CD4-positive, alpha-beta T cell treated with Interleukin-6 at 100 ng/mL for 8 hours (primary cell): ENCODE measurements at regions not wholly inside any gene's neighbourhood (a gene's known extent, or its start where the extent isn't known, plus 50 kb on each side); places are given as distances from the start of the nearest gene placed in this dataset.
"Not testable (repeated sequence)": the region's sequence is repeated elsewhere in the genome, so short reads cannot be mapped to it uniquely, and the experiment has no call there.

Source experiments
- DNase-seq: peaks from one replicate; pipeline ENCODE4 v3.0.0-alpha.2; 2020; ENCODE audit warnings: mixed read lengths, low spot score

- DNase-seq: no peak
Observed at GRCh38 chr1:234960722-234961455, 167.7 kb downstream of the TOMM20 start.

- DNase-seq: no peak
Observed at GRCh38 chr1:234958706-234959657, 169.7 kb downstream of the TOMM20 start.

GRCh38 chr1:234958066-234958705 is 170.5 kb downstream of the TOMM20 start:
- no peak for DNase-seq

GRCh38 chr1:234957330-234958065 is 171.1 kb downstream of the TOMM20 start:
- DNase-seq: no peak

GRCh38 chr1:234956821-234957329 is 171.8 kb downstream of the TOMM20 start:
- DNase-seq: no peak

GRCh38 chr1:234955107-234955731 is 173.4 kb downstream of the TOMM20 start:
- DNase-seq: no peak

GRCh38 chr1:234954613-234955012 is 174.0 kb downstream of the TOMM20 start:
- DNase-seq: no peak

- DNase-seq: no peak
Observed at GRCh38 chr1:234953655-234954405, 174.8 kb downstream of the TOMM20 start.

- no peak for DNase-seq
Observed at GRCh38 chr1:234950598-234950997, 178.0 kb downstream of the TOMM20 start.

GRCh38 chr1:234949528-234949927 is 179.1 kb downstream of the TOMM20 start:
- not testable (repeated sequence) for DNase-seq

GRCh38 chr1:234944439-234945344 is 183.9 kb downstream of the TOMM20 start:
- no peak for DNase-seq

- no peak for DNase-seq
Observed at GRCh38 chr1:234943836-234944402, 184.7 kb downstream of the TOMM20 start.

- no peak for DNase-seq
Observed at GRCh38 chr1:234942879-234943506, 185.6 kb downstream of the TOMM20 start.

GRCh38 chr1:234942012-234942332 is 186.7 kb downstream of the TOMM20 start:
- no peak for DNase-seq

GRCh38 chr1:234941321-234942011 is 187.2 kb downstream of the TOMM20 start:
- DNase-seq: no peak

GRCh38 chr1:234940841-234941240 is 187.8 kb downstream of the TOMM20 start:
- DNase-seq: no peak

- DNase-seq: no peak
Observed at GRCh38 chr1:234938924-234939323, 189.7 kb downstream of the TOMM20 start.

- DNase-seq: no peak
Observed at GRCh38 chr1:234938135-234938534, 190.5 kb downstream of the TOMM20 start.
